C4-2B (cell line): ENCODE measurements at regions not wholly inside any gene's neighbourhood (a gene's known extent, or its start where the extent isn't known, plus 50 kb on each side); places are given as distances from the start of the nearest gene placed in this dataset.

Source experiments
- CTCF ChIP-seq: fragments of 450-650 bp; conservative IDR thresholded peaks from 2 replicates; pipeline ENCODE4 v1.5.1; 2017; ENCODE audit warnings: mild to moderate bottlenecking
- ZFX ChIP-seq: fragments of 450-650 bp; IDR thresholded peaks from 2 replicates; pipeline ENCODE4 v1.6.1; 2017

- TF ChIP-seq CTCF: no peak
- TF ChIP-seq ZFX: no peak
Measured at GRCh38 chr9:107980984-107981383, 491.4 kb upstream of the KLF4 start.
